GM10266 (cell line): ENCODE measurements at regions not wholly inside any gene's neighbourhood (a gene's known extent, or its start where the extent isn't known, plus 50 kb on each side); places are given as distances from the start of the nearest gene placed in this dataset.
"Not testable (repeated sequence)": the region's sequence is repeated elsewhere in the genome, so short reads cannot be mapped to it uniquely, and the experiment has no call there.

Experiments
- DNase-seq: peaks from one replicate; pipeline ENCODE4 v3.0.0; 2012; ENCODE audit errors: extremely low spot score
- TF ChIP-seq, protein P1 (sequence below): IDR thresholded peaks from 2 replicates; pipeline ENCODE4 v1.5.1; 2012; ENCODE audit warnings: mild to moderate bottlenecking, low read depth; ENCODE audit not compliant: control insufficient read depth, insufficient read depth; ENCODE audit errors: missing control alignments

GRCh38 chr3:78087134-78087533 is 1047.2 kb downstream of the ROBO2 start:
- DNase-seq = no peak
- TF ChIP-seq, protein P1, sequence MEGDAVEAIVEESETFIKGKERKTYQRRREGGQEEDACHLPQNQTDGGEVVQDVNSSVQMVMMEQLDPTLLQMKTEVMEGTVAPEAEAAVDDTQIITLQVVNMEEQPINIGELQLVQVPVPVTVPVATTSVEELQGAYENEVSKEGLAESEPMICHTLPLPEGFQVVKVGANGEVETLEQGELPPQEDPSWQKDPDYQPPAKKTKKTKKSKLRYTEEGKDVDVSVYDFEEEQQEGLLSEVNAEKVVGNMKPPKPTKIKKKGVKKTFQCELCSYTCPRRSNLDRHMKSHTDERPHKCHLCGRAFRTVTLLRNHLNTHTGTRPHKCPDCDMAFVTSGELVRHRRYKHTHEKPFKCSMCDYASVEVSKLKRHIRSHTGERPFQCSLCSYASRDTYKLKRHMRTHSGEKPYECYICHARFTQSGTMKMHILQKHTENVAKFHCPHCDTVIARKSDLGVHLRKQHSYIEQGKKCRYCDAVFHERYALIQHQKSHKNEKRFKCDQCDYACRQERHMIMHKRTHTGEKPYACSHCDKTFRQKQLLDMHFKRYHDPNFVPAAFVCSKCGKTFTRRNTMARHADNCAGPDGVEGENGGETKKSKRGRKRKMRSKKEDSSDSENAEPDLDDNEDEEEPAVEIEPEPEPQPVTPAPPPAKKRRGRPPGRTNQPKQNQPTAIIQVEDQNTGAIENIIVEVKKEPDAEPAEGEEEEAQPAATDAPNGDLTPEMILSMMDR = no peak

DNA sequence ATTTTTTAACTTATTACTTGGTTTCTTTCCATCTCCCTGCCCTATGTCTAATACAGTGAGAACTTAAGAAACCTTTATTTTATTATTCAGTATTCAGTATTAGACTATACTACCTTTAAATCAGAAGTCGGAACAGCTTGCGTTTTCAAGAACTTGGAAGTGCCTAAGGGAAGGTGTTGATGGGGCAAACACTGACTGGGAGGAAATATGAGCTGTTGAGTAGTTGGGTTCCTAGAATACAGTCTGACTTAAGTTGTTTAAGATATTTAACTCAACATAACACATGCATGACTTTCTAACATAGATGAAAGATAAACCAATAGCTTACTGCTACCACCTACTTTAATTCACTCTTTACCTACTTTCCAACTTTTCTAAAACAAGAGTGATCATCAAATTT is 1048.1 kb downstream of the ROBO2 start:
- TF ChIP-seq, protein P1 = no peak
- no peak for DNase-seq

DNA sequence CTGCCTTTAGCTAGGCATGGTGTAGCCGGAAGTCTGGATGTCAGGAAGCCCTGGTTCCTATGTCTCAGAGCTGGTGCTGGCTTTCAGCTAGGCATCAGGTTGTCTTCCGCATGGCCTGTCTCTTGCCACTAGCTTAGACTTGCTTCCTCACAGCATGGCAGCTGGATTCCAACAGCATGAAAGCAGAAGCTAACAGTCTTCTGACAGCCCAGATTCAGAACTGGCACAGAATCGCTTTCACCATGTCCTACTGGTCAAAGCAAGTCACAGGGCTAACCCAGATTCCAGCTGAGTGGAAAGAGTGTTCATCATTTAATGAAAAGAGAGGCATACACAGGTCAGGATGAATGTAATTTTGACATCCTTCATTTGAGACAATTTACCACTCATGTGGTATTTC is 1050.5 kb downstream of the ROBO2 start:
- no peak for DNase-seq
- TF ChIP-seq, protein P1 = no peak

DNA sequence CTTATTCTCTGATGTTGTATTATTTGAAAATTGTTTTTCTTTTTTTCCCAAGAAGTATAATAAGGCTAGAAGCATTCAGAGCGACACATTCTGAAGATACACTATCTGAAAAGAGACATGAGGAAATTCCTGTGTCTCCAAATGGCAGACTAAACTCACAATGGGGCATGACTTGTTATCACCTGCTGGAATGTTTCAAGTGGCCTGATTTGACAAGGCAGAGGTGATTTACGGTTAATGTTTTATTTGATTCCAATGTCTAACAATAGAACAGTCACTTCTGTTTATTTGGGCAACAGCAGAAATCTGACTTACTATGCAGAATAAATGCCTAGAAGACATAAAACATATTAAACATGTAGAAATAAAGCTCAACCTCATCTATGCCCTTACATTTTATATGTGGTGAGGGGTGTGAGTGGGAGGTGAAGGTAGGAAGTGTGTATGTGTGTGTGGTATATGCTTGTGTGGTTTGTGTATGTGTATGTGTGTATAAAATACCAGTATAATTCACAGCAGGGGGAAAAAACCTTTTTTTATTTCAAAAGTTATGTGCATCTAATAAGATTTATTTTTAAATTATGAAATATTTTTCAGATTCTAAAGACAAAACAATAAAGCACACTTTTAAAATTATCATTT is 1051.7 kb downstream of the ROBO2 start:
- no peak for DNase-seq
- TF ChIP-seq, protein P1 = no peak

GRCh38 chr3:78092574-78092973 is 1052.7 kb downstream of the ROBO2 start:
- not testable (repeated sequence) for DNase-seq

- TF ChIP-seq, protein P1 = no peak
- no peak for DNase-seq
These were observed 1056.8 kb downstream of the ROBO2 start for GRCh38 chr3:78096488-78097255.

GRCh38 chr3:78098367-78098766 is 1058.5 kb downstream of the ROBO2 start:
- TF ChIP-seq, protein P1 = no peak
- no peak for DNase-seq
